OCI-LY1 (cell line): ENCODE measurements at regions not wholly inside any gene's neighbourhood (a gene's known extent, or its start where the extent isn't known, plus 50 kb on each side); places are given as distances from the start of the nearest gene placed in this dataset.

Experiments used
- CTCF ChIP-seq: fragments of 200-600 bp; sonication (generic), shearing (Covaris generic); IDR thresholded peaks from 2 replicates; pipeline ENCODE4 v1.5.1; 2017; ENCODE audit warnings: mild to moderate bottlenecking, antibody characterized with exemption, low read length, moderate library complexity, mixed read lengths
- EZH2 ChIP-seq: fragments of 200-600 bp; sonication (generic), shearing (Covaris generic); IDR thresholded peaks from 2 replicates; pipeline ENCODE4 v1.8.0; 2017; ENCODE audit warnings: borderline replicate concordance, mixed run types, mild to moderate bottlenecking, antibody characterized with exemption, low read length, moderate library complexity, mixed read lengths

- TF ChIP-seq EZH2 = no peak
- TF ChIP-seq CTCF = no peak
Measured at GRCh38 chrX:916230-916599, 285.6 kb downstream of the SHOX start.
